NCI-H345 treated with DMSO at 0.1 percent for 48 hours (cell line): ENCODE measurements at regions not wholly inside any gene's neighbourhood (a gene's known extent, or its start where the extent isn't known, plus 50 kb on each side); places are given as distances from the start of the nearest gene placed in this dataset.

Experiments
- DNase-seq: peaks from one replicate; lab custom pipeline; 2025; ENCODE audit not compliant: unreplicated experiment; lab: John Stamatoyannopoulos, UW

- no peak for DNase-seq
Observed at GRCh38 chr6:168886964-168887363, 366.7 kb downstream of the THBS2 start.

- no peak for DNase-seq
Observed at GRCh38 chr6:168885751-168886742, 367.6 kb downstream of the THBS2 start.

- DNase-seq: no peak
Observed at GRCh38 chr6:168885196-168885595, 368.4 kb downstream of the THBS2 start.

DNA sequence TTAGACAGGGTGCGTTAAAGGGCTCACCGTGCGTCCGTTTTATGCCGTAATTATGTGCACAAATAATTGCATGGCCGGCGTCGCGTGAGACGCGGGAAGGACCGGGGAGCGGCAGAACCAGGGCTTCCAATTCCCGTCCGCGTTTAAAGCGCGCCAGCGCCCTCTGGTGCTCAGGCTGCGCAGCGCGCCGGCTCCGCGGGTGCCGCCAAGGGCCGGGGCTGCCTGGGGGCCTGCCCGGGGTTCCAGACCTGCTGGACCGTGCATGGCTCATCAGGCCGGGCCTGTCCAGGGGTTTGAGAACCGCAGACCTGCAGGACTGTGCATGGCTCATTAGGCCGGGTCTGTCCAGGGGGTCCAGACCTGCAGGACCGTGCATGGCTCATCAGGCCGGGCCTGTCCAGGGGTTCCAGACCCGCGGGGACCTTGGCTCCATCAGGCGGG lies 369.0 kb downstream of the THBS2 start:
- DNase-seq: peak; percentile 30

GRCh38 chr6:168884050-168884645 lies 369.5 kb downstream of the THBS2 start:
- no peak for DNase-seq

- no peak for DNase-seq
Observed at GRCh38 chr6:168883410-168884049, 370.1 kb downstream of the THBS2 start.

DNA sequence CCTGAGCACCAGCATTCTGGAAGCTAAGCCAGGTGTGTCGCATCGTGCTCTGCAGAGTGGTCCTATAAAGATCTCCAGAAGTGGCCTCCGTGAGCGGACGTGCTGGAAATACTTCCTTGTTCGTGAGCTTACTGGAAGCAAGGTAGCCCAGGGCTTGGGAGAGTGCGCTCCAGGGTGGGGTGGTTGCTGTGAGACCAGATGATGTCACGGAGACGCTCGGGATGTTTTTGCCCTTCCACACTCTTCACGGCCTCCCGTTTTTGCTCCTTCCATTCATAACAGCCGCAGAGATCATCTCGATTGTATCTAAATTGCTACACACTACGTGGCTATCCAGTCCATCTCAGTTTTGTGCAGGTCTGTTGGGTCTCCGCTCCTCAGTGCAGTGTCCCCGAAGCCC lies 373.4 kb downstream of the THBS2 start:
- DNase-seq: no peak

GRCh38 chr6:168877821-168878282 lies 375.8 kb downstream of the THBS2 start:
- DNase-seq: peak; percentile 87

- DNase-seq: no peak
Observed at GRCh38 chr6:168876956-168877355, 376.7 kb downstream of the THBS2 start.

DNA sequence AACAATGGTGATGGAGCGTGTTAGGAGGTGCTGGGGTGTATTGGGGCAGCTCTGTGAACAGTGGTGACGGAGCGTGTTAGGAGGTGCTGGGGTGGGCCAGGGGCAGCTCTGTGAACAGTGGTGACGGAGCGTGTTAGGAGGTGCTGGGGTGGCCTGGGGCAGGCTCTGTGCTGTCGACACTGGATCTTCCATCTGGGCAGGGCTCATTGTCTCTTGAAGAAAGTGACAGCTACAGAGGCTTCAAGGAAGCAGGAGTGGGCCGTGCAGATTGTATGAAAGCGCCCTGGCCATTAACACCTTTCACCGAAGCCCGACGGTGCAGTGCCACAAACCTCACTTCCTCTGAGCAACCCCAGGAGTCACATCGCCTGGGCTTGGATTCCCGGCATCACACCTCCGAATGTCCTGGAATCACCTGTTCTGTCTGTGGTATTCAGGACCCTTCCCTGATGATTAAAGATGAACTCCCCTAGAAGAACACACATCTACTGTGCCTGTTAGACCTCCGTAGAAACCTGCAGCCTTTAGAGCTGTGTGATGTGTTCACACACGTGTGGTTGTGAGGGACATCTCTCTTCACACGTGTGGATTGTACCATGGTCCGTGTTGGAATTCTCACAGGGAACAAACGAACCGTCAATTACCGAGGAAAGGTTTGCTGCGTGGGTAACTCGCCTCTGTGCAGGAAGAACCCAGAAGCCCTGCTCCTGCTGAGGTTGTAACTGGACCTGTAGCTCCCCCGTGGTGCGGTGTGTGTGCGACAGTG lies 377.7 kb downstream of the THBS2 start:
- DNase-seq: no peak

DNA sequence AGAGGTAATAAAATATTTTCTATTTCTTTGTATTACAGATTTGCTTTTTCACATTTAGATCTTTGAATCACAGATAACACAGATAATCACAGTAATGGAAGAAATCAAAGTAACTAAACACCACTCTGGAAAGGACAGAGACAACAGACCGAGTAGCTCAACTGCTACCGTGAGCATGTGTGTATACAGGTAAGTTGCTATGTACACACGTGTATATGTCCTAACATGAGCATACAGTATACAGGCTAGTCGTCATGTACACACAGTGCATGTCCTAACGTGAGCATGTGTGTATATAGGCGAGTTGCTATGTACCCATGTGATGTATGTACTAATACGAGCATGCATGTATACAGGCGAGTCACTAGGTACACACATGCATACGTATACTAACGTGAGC lies 379.0 kb downstream of the THBS2 start:
- no peak for DNase-seq

- DNase-seq: no peak
Observed at GRCh38 chr6:168873278-168874190, 380.1 kb downstream of the THBS2 start.

DNA sequence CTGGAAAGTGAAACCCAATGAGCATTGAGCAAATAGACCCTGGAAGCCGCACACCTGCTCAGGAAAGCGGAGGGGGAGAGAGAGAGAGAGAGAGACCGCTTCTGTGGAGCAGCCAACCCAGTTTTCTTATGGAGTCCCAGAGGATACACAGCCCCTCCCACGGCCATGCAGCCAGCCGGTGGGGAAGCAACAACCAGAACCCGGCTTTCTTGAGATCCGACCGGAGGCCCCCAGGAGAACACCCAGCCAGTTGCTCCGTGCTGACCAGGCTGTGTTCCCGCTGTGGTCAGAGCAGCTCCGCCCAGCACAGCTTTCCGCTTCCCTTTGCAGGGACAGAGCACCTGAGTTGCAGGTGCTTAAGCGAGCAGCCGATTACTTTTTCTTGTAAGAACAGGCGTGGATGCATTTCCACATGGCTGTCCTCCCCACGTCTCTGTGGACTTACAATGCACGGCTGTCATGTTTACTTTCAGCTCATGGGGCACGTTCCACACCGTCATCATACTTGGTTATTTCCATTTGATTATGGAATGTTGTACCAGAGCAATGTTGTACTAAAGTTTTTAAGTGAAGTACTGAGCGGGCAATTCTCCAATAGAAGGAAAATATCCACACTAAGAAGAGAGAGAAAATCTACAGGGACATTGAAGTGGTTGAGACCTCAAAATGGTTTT lies 381.9 kb downstream of the THBS2 start:
- DNase-seq: peak; percentile 45

DNA sequence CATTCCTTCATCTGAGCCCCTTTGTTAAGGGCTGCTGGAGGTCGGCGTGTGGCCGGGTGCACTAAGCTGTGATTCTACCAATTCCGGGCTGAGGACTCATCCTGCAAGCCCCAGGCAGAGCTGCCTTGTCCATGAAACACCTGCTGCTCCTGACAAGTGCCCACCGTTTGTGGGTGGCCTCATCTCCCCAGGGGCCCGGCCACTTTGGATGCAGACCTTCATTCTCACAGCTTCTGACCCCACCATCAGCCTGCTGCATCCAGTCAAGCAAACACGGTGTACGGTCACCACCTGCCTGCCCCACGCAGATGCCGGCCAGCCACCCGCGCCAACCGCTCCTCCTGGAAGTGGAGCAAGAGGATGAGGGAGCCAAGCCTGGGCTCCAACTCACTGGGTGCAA lies 382.7 kb downstream of the THBS2 start:
- DNase-seq: no peak

GRCh38 chr6:168867247-168868102 lies 386.2 kb downstream of the THBS2 start:
- DNase-seq: no peak

- DNase-seq: no peak
Observed at GRCh38 chr6:168866534-168866933, 387.1 kb downstream of the THBS2 start.

GRCh38 chr6:168865522-168865921 lies 388.1 kb downstream of the THBS2 start:
- no peak for DNase-seq
